Tibial nerve (tissue), 3 donors: ENCODE measurements at regions not wholly inside any gene's neighbourhood (a gene's known extent, or its start where the extent isn't known, plus 50 kb on each side); places are given as distances from the start of the nearest gene placed in this dataset.

Experiments used
- POLR2A ChIP-seq, 2 donors: fragments of 450-650 bp; IDR thresholded peaks; one replicate each; pipeline ENCODE4 v1.6.1; 2017; ENCODE audit warnings: antibody characterized with exemption in 2 of 2, mild to moderate bottlenecking in 2 of 2, moderate library complexity in 2 of 2
- TF ChIP-seq, protein P1 (sequence below), 5 experiments: fragments of 200-600 bp in 3 of 5; fragments of 450-650 bp in 2 of 5; sonication (generic) in 3 of 5; IDR thresholded peaks; one replicate each; pipeline ENCODE4 v1.5.1; 2016 to 2019; ENCODE audit warnings: antibody characterized with exemption in 5 of 5, mild to moderate bottlenecking in 3 of 5, moderate library complexity in 2 of 5

DNA sequence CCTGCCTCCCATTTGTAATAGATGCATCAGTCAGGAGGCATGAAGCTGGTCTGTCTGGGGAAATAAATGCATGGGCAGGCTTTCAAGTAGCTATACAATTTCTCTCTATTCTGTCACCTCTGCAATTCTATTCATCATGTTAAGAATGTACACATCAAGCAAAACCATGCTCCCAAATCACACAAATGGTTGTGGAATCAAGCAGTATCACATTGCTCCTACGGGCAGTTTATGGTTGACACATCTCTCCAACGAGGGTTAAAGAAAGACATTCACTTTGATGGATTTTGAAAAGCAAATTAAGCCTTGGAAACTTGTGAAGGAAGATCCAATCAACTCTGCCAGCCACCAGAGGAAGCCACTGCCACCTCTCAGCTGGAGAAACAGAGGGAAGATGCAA lies 1277.4 kb upstream of the TMEM132C start:
- TF ChIP-seq POLR2A (IDR thresholded peaks at IDR 0.05) = no peak
- TF ChIP-seq, protein P1, sequence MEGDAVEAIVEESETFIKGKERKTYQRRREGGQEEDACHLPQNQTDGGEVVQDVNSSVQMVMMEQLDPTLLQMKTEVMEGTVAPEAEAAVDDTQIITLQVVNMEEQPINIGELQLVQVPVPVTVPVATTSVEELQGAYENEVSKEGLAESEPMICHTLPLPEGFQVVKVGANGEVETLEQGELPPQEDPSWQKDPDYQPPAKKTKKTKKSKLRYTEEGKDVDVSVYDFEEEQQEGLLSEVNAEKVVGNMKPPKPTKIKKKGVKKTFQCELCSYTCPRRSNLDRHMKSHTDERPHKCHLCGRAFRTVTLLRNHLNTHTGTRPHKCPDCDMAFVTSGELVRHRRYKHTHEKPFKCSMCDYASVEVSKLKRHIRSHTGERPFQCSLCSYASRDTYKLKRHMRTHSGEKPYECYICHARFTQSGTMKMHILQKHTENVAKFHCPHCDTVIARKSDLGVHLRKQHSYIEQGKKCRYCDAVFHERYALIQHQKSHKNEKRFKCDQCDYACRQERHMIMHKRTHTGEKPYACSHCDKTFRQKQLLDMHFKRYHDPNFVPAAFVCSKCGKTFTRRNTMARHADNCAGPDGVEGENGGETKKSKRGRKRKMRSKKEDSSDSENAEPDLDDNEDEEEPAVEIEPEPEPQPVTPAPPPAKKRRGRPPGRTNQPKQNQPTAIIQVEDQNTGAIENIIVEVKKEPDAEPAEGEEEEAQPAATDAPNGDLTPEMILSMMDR (IDR thresholded peaks at IDR 0.05) = no peak
